Mammary epithelial cell (primary cell): ENCODE measurements at regions not wholly inside any gene's neighbourhood (a gene's known extent, or its start where the extent isn't known, plus 50 kb on each side); places are given as distances from the start of the nearest gene placed in this dataset.

Source experiments
- EZH2 ChIP-seq: IDR thresholded peaks from 2 replicates; pipeline ENCODE4 v1.6.1; 2012; ENCODE audit warnings: low read length, inconsistent platforms, borderline replicate concordance
- TF ChIP-seq, protein P1 (sequence below), 2 donors: IDR thresholded peaks in 1 of 2; conservative IDR thresholded peaks in 1 of 2; 2 replicates each; pipeline ENCODE4 v1.5.1; 2011 to 2012; ENCODE audit warnings: inconsistent platforms in 2 of 2, low read length in 2 of 2, mild to moderate bottlenecking in 2 of 2, control low read depth in 1 of 2, low read depth in 1 of 2; ENCODE audit not compliant: insufficient read depth in 1 of 2; ENCODE audit errors: extremely low read depth in 1 of 2

DNA sequence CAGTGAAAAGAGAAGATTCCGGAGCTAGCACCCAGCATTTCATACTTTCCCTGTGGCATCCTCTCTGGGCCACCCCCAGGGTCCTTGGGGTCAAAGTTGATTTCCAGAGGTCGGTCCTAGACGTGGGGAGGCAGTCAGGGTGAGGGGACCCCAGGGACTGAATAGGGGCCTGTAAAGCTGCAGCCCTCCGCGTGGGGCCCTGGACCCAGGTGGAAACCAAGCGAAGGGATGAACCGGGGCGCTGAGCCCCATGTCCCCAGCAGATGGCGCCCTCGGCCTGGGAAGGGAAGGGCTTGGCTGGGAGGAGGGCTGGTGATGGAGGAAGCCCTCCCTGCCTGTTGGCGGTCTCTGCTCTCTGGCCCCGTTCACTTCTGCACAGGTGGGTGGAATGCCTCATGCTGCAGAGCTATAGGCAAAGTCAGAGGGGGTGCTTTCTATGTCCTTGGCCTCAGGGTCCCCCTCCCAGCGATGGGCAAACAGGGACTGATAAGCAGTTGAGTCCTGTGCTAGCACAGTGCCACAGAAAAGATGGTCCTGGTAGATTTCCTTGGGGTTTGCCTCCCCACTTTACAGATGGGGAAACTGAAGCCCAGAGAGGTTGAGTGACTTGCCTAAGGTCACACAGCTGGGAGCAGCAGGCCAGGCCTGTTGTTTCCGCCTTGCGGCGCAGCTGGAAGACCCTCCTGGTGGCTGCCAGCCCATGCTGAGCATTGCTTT, 163.4 kb upstream of the CIBAR2 start:
- TF ChIP-seq, protein P1, sequence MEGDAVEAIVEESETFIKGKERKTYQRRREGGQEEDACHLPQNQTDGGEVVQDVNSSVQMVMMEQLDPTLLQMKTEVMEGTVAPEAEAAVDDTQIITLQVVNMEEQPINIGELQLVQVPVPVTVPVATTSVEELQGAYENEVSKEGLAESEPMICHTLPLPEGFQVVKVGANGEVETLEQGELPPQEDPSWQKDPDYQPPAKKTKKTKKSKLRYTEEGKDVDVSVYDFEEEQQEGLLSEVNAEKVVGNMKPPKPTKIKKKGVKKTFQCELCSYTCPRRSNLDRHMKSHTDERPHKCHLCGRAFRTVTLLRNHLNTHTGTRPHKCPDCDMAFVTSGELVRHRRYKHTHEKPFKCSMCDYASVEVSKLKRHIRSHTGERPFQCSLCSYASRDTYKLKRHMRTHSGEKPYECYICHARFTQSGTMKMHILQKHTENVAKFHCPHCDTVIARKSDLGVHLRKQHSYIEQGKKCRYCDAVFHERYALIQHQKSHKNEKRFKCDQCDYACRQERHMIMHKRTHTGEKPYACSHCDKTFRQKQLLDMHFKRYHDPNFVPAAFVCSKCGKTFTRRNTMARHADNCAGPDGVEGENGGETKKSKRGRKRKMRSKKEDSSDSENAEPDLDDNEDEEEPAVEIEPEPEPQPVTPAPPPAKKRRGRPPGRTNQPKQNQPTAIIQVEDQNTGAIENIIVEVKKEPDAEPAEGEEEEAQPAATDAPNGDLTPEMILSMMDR (conservative IDR thresholded peaks at IDR 0.05 in 1 of 2, IDR thresholded peaks at IDR 0.05 in 1 of 2; ENCODE audit: extremely low read depth in 1 of 2, insufficient read depth in 1 of 2, low read depth in 1 of 2, low read length in 2 of 2) = peak; percentile 88 to 94
- no peak for TF ChIP-seq EZH2
